ENCODE measurements at regions not wholly inside any gene's neighbourhood (a gene's known extent, or its start where the extent isn't known, plus 50 kb on each side); places are given as distances from the start of the nearest gene placed in this dataset.
A peak's percentile ranks its signal among the peaks of the same experiment; 100 is the strongest.

GRCh38 chr6:154899824-154900463 is 95.2 kb upstream of the TIAM2 start (continued):
- TF ChIP-seq, protein P1, sequence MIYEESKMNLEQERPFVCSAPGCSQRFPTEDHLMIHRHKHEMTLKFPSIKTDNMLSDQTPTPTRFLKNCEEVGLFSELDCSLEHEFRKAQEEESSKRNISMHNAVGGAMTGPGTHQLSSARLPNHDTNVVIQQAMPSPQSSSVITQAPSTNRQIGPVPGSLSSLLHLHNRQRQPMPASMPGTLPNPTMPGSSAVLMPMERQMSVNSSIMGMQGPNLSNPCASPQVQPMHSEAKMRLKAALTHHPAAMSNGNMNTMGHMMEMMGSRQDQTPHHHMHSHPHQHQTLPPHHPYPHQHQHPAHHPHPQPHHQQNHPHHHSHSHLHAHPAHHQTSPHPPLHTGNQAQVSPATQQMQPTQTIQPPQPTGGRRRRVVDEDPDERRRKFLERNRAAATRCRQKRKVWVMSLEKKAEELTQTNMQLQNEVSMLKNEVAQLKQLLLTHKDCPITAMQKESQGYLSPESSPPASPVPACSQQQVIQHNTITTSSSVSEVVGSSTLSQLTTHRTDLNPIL (CRISPR knock-in tag; IDR thresholded peaks at IDR 0.05; ENCODE audit: low read depth), result no peak
- no peak for TF ChIP-seq ZNF8 (CRISPR knock-in tag; IDR thresholded peaks at IDR 0.05)
- no peak for TF ChIP-seq TOX (CRISPR knock-in tag; IDR thresholded peaks at IDR 0.05; ENCODE audit: borderline replicate concordance)
- TF ChIP-seq SNAI2 (CRISPR knock-in tag; IDR thresholded peaks at IDR 0.05), result no peak
- no peak for TF ChIP-seq GLIS3 (CRISPR knock-in tag; IDR thresholded peaks at IDR 0.05)

GRCh38 chr6:154901876-154902552 is 93.1 kb upstream of the TIAM2 start:
- TF ChIP-seq CSDC2 (CRISPR knock-in tag; IDR thresholded peaks at IDR 0.05), result no peak
- TF ChIP-seq ISL1 (CRISPR knock-in tag; IDR thresholded peaks at IDR 0.05), result peak; percentile 16; the same call in 1 of the 2 replicates
- TF ChIP-seq, protein P2, sequence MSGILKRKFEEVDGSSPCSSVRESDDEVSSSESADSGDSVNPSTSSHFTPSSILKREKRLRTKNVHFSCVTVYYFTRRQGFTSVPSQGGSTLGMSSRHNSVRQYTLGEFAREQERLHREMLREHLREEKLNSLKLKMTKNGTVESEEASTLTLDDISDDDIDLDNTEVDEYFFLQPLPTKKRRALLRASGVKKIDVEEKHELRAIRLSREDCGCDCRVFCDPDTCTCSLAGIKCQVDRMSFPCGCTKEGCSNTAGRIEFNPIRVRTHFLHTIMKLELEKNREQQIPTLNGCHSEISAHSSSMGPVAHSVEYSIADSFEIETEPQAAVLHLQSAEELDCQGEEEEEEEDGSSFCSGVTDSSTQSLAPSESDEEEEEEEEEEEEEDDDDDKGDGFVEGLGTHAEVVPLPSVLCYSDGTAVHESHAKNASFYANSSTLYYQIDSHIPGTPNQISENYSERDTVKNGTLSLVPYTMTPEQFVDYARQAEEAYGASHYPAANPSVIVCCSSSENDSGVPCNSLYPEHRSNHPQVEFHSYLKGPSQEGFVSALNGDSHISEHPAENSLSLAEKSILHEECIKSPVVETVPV (CRISPR knock-in tag; IDR thresholded peaks at IDR 0.05), result no peak
- no peak for TF ChIP-seq ARNTL (CRISPR knock-in tag; IDR thresholded peaks at IDR 0.05; ENCODE audit: borderline replicate concordance, low read depth)
- TF ChIP-seq ZNF8 (CRISPR knock-in tag; IDR thresholded peaks at IDR 0.05), result 0 out of 2 replicates have a peak, but pooled peaks have one; percentile 11

GRCh38 chr6:154907291-154907690 is 87.8 kb upstream of the TIAM2 start:
- no peak for ATAC-seq
- TF ChIP-seq ZNF70 (CRISPR knock-in tag; IDR thresholded peaks at IDR 0.05) (no peak), ZC3H10 (CRISPR knock-in tag; IDR thresholded peaks at IDR 0.05) (no peak), TOX (CRISPR knock-in tag; IDR thresholded peaks at IDR 0.05; ENCODE audit: borderline replicate concordance) (no peak), RARB (CRISPR knock-in tag; IDR thresholded peaks at IDR 0.05) (no peak), ARNTL (CRISPR knock-in tag; IDR thresholded peaks at IDR 0.05; ENCODE audit: borderline replicate concordance, low read depth) (no peak), POU6F1 (CRISPR knock-in tag; IDR thresholded peaks at IDR 0.05; ENCODE audit: borderline replicate concordance, low read depth) (no peak), OSR1 (CRISPR knock-in tag; IDR thresholded peaks at IDR 0.05) (no peak), ZFP3 (CRISPR knock-in tag; IDR thresholded peaks at IDR 0.05) (no peak), ESRRG (CRISPR knock-in tag; IDR thresholded peaks at IDR 0.05) (no peak), ZNF8 (CRISPR knock-in tag; IDR thresholded peaks at IDR 0.05) (no peak)
- TF ChIP-seq, protein P2 (CRISPR knock-in tag; IDR thresholded peaks at IDR 0.05), result no peak
- TF ChIP-seq, protein P3, sequence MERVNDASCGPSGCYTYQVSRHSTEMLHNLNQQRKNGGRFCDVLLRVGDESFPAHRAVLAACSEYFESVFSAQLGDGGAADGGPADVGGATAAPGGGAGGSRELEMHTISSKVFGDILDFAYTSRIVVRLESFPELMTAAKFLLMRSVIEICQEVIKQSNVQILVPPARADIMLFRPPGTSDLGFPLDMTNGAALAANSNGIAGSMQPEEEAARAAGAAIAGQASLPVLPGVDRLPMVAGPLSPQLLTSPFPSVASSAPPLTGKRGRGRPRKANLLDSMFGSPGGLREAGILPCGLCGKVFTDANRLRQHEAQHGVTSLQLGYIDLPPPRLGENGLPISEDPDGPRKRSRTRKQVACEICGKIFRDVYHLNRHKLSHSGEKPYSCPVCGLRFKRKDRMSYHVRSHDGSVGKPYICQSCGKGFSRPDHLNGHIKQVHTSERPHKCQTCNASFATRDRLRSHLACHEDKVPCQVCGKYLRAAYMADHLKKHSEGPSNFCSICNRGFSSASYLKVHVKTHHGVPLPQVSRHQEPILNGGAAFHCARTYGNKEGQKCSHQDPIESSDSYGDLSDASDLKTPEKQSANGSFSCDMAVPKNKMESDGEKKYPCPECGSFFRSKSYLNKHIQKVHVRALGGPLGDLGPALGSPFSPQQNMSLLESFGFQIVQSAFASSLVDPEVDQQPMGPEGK (CRISPR knock-in tag; IDR thresholded peaks at IDR 0.05; ENCODE audit: borderline replicate concordance), result no peak

More at GRCh38 chr6:154901876-154902552, 93.1 kb upstream of the TIAM2 start:
- ATAC-seq, result peak; percentile 51; the same call in 1 of the 3 replicates

- TF ChIP-seq RARB (CRISPR knock-in tag; IDR thresholded peaks at IDR 0.05), result no peak
- TF ChIP-seq PPARA (CRISPR knock-in tag; IDR thresholded peaks at IDR 0.05; ENCODE audit: borderline replicate concordance), result no peak
- no peak for TF ChIP-seq TCF4 (CRISPR knock-in tag; IDR thresholded peaks at IDR 0.05; ENCODE audit: borderline replicate concordance)
- no peak for TF ChIP-seq ISL1 (CRISPR knock-in tag; IDR thresholded peaks at IDR 0.05)
- TF ChIP-seq ZNF8 (CRISPR knock-in tag; IDR thresholded peaks at IDR 0.05), result no peak
- no peak for ATAC-seq
These were observed 86.4 kb upstream of the TIAM2 start for GRCh38 chr6:154908723-154909122.

Data from SK-N-SH treated with all-trans-retinoic acid at 6 μM for 48 hours (cell line).